SK-N-SH (cell line): ENCODE measurements at regions not wholly inside any gene's neighbourhood (a gene's known extent, or its start where the extent isn't known, plus 50 kb on each side); places are given as distances from the start of the nearest gene placed in this dataset.

ENCODE experiments used
- CTCF ChIA-PET: fragments of 300-600, 350-600 bp; formaldehyde crosslinking; extraction: SDS; loops from one replicate; lab custom pipeline; 2021; lab: Yijun Ruan, JAX
- POLR2A ChIA-PET: fragments of 350-600 bp; sonication (Branson Sonifier 250); formaldehyde crosslinking; extraction: SDS; loops from one replicate; lab custom pipeline; 2020; ENCODE audit warnings: antibody characterized with exemption, inconsistent platforms; lab: Yijun Ruan, JAX
- DNase-seq: peaks from one replicate; pipeline ENCODE4 v3.0.0; 2012
- H2AFZ ChIP-seq: fragments of 200-600 bp; sonication (generic); 2 replicates; pipeline ENCODE4 v1.8.1; 2016; ENCODE audit warnings: antibody characterized with exemption, mild to moderate bottlenecking, low read depth
- H3F3A ChIP-seq: fragments of 200-600 bp; sonication (generic); replicated peaks from 2 replicates; pipeline ENCODE3; 2016; ENCODE audit warnings: antibody characterized with exemption, mild to moderate bottlenecking; ENCODE audit not compliant: insufficient read depth
- H3K27ac ChIP-seq, 2 experiments: fragments of 200-500 bp in 1 of 2; fragments of 200-600 bp in 1 of 2; sonication (Bioruptor generic) in 1 of 2; sonication (generic), shearing (Covaris generic) in 1 of 2; 2 replicates each; pipeline versions ENCODE4 v1.5.1 to v1.6.1; 2014 to 2016; ENCODE audit warnings: low read depth in 2 of 2, inconsistent platforms in 1 of 2, low read length in 1 of 2, mild to moderate bottlenecking in 1 of 2, mixed read lengths in 1 of 2
- H3K27me3 ChIP-seq: fragments of 200-600 bp; sonication (generic), shearing (Covaris generic); 2 replicates; pipeline ENCODE4 v1.6.1; 2016; ENCODE audit warnings: mixed run types; ENCODE audit not compliant: insufficient read depth
- H3K36me3 ChIP-seq, 2 experiments: fragments of 200-500 bp in 1 of 2; fragments of 200-600 bp in 1 of 2; sonication (Bioruptor generic) in 1 of 2; sonication (generic) in 1 of 2; replicated peaks in 1 of 2; 2 replicates each; pipeline versions ENCODE3 to v1.5.1; 2014 to 2016; ENCODE audit warnings: low read length in 1 of 2, mild to moderate bottlenecking in 1 of 2; ENCODE audit not compliant: insufficient read depth in 2 of 2, control insufficient read depth in 1 of 2
- H3K4me1 ChIP-seq, 2 experiments: fragments of 200-500 bp in 1 of 2; fragments of 200-600 bp in 1 of 2; sonication (Bioruptor generic) in 1 of 2; sonication (generic), shearing (Covaris generic) in 1 of 2; 2 replicates each; pipeline versions ENCODE4 v1.5.1 to v1.6.1; 2014 to 2016; ENCODE audit warnings: low read depth in 1 of 2, low read length in 1 of 2, mixed run types in 1 of 2; ENCODE audit not compliant: insufficient read depth in 2 of 2, control insufficient read depth in 1 of 2
- H3K4me2 ChIP-seq: fragments of 200-600 bp; sonication (generic), shearing (Covaris generic); 2 replicates; pipeline ENCODE4 v1.6.1; 2017; ENCODE audit warnings: mixed run types
- H3K4me3 ChIP-seq, 2 experiments: fragments of 200-500 bp in 1 of 2; fragments of 200-600 bp in 1 of 2; sonication (Bioruptor generic) in 1 of 2; sonication (generic), shearing (Covaris generic) in 1 of 2; 2 replicates each; pipeline versions ENCODE4 v1.5.1 to v1.8.1; 2014 to 2016; ENCODE audit warnings: low read depth in 2 of 2, inconsistent platforms in 1 of 2, low read length in 1 of 2, mild to moderate bottlenecking in 1 of 2, mixed read lengths in 1 of 2, moderate library complexity in 1 of 2
- H3K79me2 ChIP-seq: fragments of 200-600 bp; sonication (generic); 2 replicates; pipeline ENCODE4 v1.8.1; 2017; ENCODE audit warnings: mild to moderate bottlenecking; ENCODE audit not compliant: insufficient read depth
- H3K9ac ChIP-seq: fragments of 200-600 bp; sonication (generic); 2 replicates; pipeline ENCODE4 v1.6.1; 2017; ENCODE audit warnings: mixed run types
- H3K9me2 ChIP-seq: fragments of 200-600 bp; sonication (generic); 2 replicates; pipeline ENCODE4 v1.6.1; 2017; ENCODE audit warnings: mixed run types
- H3K9me3 ChIP-seq: fragments of 200-600 bp; sonication (generic); 2 replicates; pipeline ENCODE4 v1.6.1; 2017; ENCODE audit warnings: mixed run types, mild to moderate bottlenecking, moderate library complexity
- H4K20me1 ChIP-seq: fragments of 200-600 bp; sonication (generic); 2 replicates; pipeline ENCODE4 v1.6.1; 2017; ENCODE audit warnings: mild to moderate bottlenecking, mixed run types; ENCODE audit not compliant: insufficient read depth
- CHD2 ChIP-seq: fragments of 150-350 bp; IDR thresholded peaks from 2 replicates; pipeline ENCODE4 v1.6.1; 2018; ENCODE audit warnings: low read length; ENCODE audit not compliant: partially characterized antibody
- EZH2phosphoT487 ChIP-seq: fragments of 200-600 bp; sonication (generic); IDR thresholded peaks from 2 replicates; pipeline ENCODE4 v1.6.1; 2017; ENCODE audit warnings: low read depth, mixed run types, mild to moderate bottlenecking, antibody characterized with exemption, moderate library complexity, borderline replicate concordance
- FOSL2 ChIP-seq: IDR thresholded peaks from 2 replicates; pipeline ENCODE4 v1.4.0; 2012; ENCODE audit warnings: low read depth, mild to moderate bottlenecking, moderate library complexity, borderline replicate concordance
- GABPA ChIP-seq: IDR thresholded peaks from 2 replicates; pipeline ENCODE4 v1.4.0; 2012; ENCODE audit warnings: low read depth, mild to moderate bottlenecking
- GATA2 ChIP-seq: sonication (generic); formaldehyde crosslinking; IDR thresholded peaks from 2 replicates; pipeline ENCODE4 v1.5.0; 2020; ENCODE audit warnings: mild to moderate bottlenecking, missing genetic modification reagents
- NRF1 ChIP-seq: IDR thresholded peaks from 2 replicates; pipeline ENCODE4 v1.6.1; 2012; ENCODE audit warnings: low read depth, mild to moderate bottlenecking, low read length
- PBX3 ChIP-seq: IDR thresholded peaks from 2 replicates; pipeline ENCODE4; 2012
- POLR2AphosphoS5 ChIP-seq: IDR thresholded peaks from 2 replicates; pipeline ENCODE4 v1.6.1; 2012; ENCODE audit warnings: low read depth, low read length
- RAD21 ChIP-seq: IDR thresholded peaks from 2 replicates; pipeline ENCODE4 v1.6.1; 2012; ENCODE audit warnings: mild to moderate bottlenecking, low read length
- SIN3A ChIP-seq: IDR thresholded peaks from 2 replicates; pipeline ENCODE4 v1.6.1; 2012; ENCODE audit warnings: low read depth, mild to moderate bottlenecking, low read length, moderate library complexity, borderline replicate concordance
- SMC3 ChIP-seq: IDR thresholded peaks from 2 replicates; pipeline ENCODE4 v1.6.1; 2012; ENCODE audit warnings: low read depth, low read length, improper control_type of control experiment
- TAF1 ChIP-seq: IDR thresholded peaks from 2 replicates; pipeline ENCODE4 v1.6.1; 2012; ENCODE audit warnings: low read depth, mild to moderate bottlenecking, low read length, moderate library complexity, borderline replicate concordance
- TCF12 ChIP-seq: IDR thresholded peaks from 2 replicates; pipeline ENCODE4 v1.4.0; 2012
- USF2 ChIP-seq: fragments of 150-350 bp; IDR thresholded peaks from 2 replicates; pipeline ENCODE4 v1.6.1; 2017; ENCODE audit warnings: antibody characterized with exemption, low read length, low read depth, borderline replicate concordance
- ZBTB33 ChIP-seq: IDR thresholded peaks from 2 replicates; pipeline ENCODE4 v1.4.0; 2012; ENCODE audit warnings: low read depth, borderline replicate concordance
- WGBS: methylation state at CpG from one replicate; pipeline ENCODE4 v1.1.6; 2017; ENCODE audit warnings: low lambda C conversion rate; 5-methylcytosine and 5-hydroxymethylcytosine counted together
- TF ChIP-seq, protein P1 (sequence below): fragments of 200-600 bp; sonication (generic); IDR thresholded peaks from 2 replicates; pipeline ENCODE4 v1.6.1; 2017; ENCODE audit warnings: antibody characterized with exemption, mild to moderate bottlenecking, moderate library complexity
- TF ChIP-seq, protein P2 (sequence below): IDR thresholded peaks from 2 replicates; pipeline ENCODE4 v1.6.1; 2012; ENCODE audit warnings: mild to moderate bottlenecking, low read depth, low read length, moderate library complexity

- no peak overlapping the region for H3K9ac ChIP-seq
- H3K9me3 ChIP-seq = no peaks in the 10 kb centered on the region
- no peaks in the 10 kb centered on the region for H3K9me2 ChIP-seq
- H3K27me3 ChIP-seq = no peaks in the 10 kb centered on the region
- H3K27ac ChIP-seq = no peak overlapping the region
- H3K4me2 ChIP-seq = no peak overlapping the region
- no peaks in the 10 kb centered on the region for H3K36me3 ChIP-seq
- ChIA-PET CTCF (interaction anchor here (1.7 to 2.5 kb wide), 2 partner anchors 8 to 21 kb away, joined by 4 to 13 read pairs; no protein-coding TSS in a partner anchor), POLR2A (no interaction called here)
- H3K4me1 ChIP-seq = peaks cover 0 to 17% of the 10 kb centered on the region in 2 experiments; a peak in 2 of 4 replicates
- TF ChIP-seq GABPA (no peak), POLR2AphosphoS5 (no peak), RAD21 (no peak), PBX3 (no peak), CHD2 (no peak), EZH2phosphoT487 (no peak), ZBTB33 (no peak), NRF1 (no peak), TCF12 (no peak), GATA2 (CRISPR knock-in tag) (no peak), SMC3 (no peak), USF2 (no peak), SIN3A (no peak), FOSL2 (no peak), TAF1 (no peak)
- TF ChIP-seq, protein P1, sequence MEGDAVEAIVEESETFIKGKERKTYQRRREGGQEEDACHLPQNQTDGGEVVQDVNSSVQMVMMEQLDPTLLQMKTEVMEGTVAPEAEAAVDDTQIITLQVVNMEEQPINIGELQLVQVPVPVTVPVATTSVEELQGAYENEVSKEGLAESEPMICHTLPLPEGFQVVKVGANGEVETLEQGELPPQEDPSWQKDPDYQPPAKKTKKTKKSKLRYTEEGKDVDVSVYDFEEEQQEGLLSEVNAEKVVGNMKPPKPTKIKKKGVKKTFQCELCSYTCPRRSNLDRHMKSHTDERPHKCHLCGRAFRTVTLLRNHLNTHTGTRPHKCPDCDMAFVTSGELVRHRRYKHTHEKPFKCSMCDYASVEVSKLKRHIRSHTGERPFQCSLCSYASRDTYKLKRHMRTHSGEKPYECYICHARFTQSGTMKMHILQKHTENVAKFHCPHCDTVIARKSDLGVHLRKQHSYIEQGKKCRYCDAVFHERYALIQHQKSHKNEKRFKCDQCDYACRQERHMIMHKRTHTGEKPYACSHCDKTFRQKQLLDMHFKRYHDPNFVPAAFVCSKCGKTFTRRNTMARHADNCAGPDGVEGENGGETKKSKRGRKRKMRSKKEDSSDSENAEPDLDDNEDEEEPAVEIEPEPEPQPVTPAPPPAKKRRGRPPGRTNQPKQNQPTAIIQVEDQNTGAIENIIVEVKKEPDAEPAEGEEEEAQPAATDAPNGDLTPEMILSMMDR = no peak
- TF ChIP-seq, protein P2, sequence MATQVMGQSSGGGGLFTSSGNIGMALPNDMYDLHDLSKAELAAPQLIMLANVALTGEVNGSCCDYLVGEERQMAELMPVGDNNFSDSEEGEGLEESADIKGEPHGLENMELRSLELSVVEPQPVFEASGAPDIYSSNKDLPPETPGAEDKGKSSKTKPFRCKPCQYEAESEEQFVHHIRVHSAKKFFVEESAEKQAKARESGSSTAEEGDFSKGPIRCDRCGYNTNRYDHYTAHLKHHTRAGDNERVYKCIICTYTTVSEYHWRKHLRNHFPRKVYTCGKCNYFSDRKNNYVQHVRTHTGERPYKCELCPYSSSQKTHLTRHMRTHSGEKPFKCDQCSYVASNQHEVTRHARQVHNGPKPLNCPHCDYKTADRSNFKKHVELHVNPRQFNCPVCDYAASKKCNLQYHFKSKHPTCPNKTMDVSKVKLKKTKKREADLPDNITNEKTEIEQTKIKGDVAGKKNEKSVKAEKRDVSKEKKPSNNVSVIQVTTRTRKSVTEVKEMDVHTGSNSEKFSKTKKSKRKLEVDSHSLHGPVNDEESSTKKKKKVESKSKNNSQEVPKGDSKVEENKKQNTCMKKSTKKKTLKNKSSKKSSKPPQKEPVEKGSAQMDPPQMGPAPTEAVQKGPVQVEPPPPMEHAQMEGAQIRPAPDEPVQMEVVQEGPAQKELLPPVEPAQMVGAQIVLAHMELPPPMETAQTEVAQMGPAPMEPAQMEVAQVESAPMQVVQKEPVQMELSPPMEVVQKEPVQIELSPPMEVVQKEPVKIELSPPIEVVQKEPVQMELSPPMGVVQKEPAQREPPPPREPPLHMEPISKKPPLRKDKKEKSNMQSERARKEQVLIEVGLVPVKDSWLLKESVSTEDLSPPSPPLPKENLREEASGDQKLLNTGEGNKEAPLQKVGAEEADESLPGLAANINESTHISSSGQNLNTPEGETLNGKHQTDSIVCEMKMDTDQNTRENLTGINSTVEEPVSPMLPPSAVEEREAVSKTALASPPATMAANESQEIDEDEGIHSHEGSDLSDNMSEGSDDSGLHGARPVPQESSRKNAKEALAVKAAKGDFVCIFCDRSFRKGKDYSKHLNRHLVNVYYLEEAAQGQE = no peak
- no peaks in the 10 kb centered on the region for H4K20me1 ChIP-seq
- H3F3A ChIP-seq = no peaks in the 10 kb centered on the region
- DNase-seq = no peak
- no peaks in the 10 kb centered on the region for H3K79me2 ChIP-seq
- H2AFZ ChIP-seq = no peak overlapping the region
- H3K4me3 ChIP-seq = no peak overlapping the region
- 75% methylated on average over 6 of the region's 6 CpGs for whole genome bisulfite sequencing
Observed at GRCh38 chr3:14282706-14283075, 104.1 kb downstream of the LSM3 start.
